Uterus (tissue), 3 donors: ENCODE measurements at regions not wholly inside any gene's neighbourhood (a gene's known extent, or its start where the extent isn't known, plus 50 kb on each side); places are given as distances from the start of the nearest gene placed in this dataset.
"Not testable (repeated sequence)": the region's sequence is repeated elsewhere in the genome, so short reads cannot be mapped to it uniquely, and the experiment has no call there.

Experiments
- DNase-seq, 2 donors: peaks; one replicate each; pipeline ENCODE4 v3.0.0-alpha.2; 2019 to 2020
- H3K27ac ChIP-seq, 2 donors: fragments of 200-600 bp; sonication (generic); 1 replicate in 1 of 2; 2 replicates in 1 of 2; pipeline ENCODE4 v1.5.1; 2016 to 2018
- H3K27me3 ChIP-seq, 2 donors: fragments of 200-600 bp; sonication (generic); one replicate each; pipeline ENCODE4 v1.5.1; 2018 to 2019; ENCODE audit warnings: control low read depth in 1 of 2
- H3K36me3 ChIP-seq, 2 donors: fragments of 200-600 bp; sonication (generic); one replicate each; pipeline ENCODE4 v1.5.1; 2019; ENCODE audit warnings: control low read depth in 1 of 2
- H3K4me1 ChIP-seq, 2 donors: fragments of 200-600 bp; sonication (generic); one replicate each; pipeline ENCODE4 v1.5.1; 2018 to 2019; ENCODE audit warnings: control low read depth in 1 of 2
- H3K4me3 ChIP-seq, 2 donors: fragments of 200-600 bp; sonication (generic); 1 replicate in 1 of 2; 2 replicates in 1 of 2; pipeline ENCODE4 v1.5.1; 2018 to 2019; ENCODE audit warnings: mild to moderate bottlenecking in 1 of 2
- H3K9me3 ChIP-seq, 2 donors: fragments of 200-600 bp; sonication (generic); one replicate each; pipeline ENCODE4 v1.5.1; 2019; ENCODE audit warnings: control low read depth in 1 of 2
- CTCF ChIP-seq, 4 experiments: fragments of 200-600 bp in 2 of 4; fragments of 450-650 bp in 2 of 4; sonication (generic) in 2 of 4; IDR thresholded peaks; one replicate each; pipeline ENCODE4 v1.5.1; 2016 to 2019; ENCODE audit warnings: antibody characterized with exemption in 4 of 4, mild to moderate bottlenecking in 2 of 4, moderate library complexity in 1 of 4
- POLR2A ChIP-seq, 2 donors: fragments of 450-650 bp; IDR thresholded peaks; one replicate each; pipeline ENCODE4 v1.6.1; 2016; ENCODE audit warnings: antibody characterized with exemption in 2 of 2, mild to moderate bottlenecking in 1 of 2, moderate library complexity in 1 of 2
- intact Hi-C: fragments of 100-400 bp; cut with DNase I; formaldehyde crosslinking; loops from one replicate; pipeline ENCODE4 v1.15.1; 2023; ENCODE audit warnings: low total_unique reads
- donor health status: DM: yes; HTN: yes; CAD: no.

GRCh38 chr1:14173598-14173997, 424.9 kb upstream of the KAZN start:
- intact Hi-C loops, result no loop called here

GRCh38 chr1:14177866-14178265, 420.6 kb upstream of the KAZN start:
- H3K36me3 ChIP-seq, H3K9me3 ChIP-seq, H3K4me1 ChIP-seq, H3K4me3 ChIP-seq, H3K27me3 ChIP-seq, H3K27ac ChIP-seq, intact Hi-C loops, DNase-seq: not testable (repeated sequence)

More at GRCh38 chr1:14173598-14173997, 424.9 kb upstream of the KAZN start:
- Histone ChIP-seq H3K27ac (no peak overlapping the region), H3K4me1 (no peaks in the 10 kb centered on the region), H3K9me3 (no peaks in the 10 kb centered on the region), H3K4me3 (no peak overlapping the region), H3K27me3 (no peaks in the 10 kb centered on the region), H3K36me3 (no peaks in the 10 kb centered on the region)
- DNase-seq, result no peak
- TF ChIP-seq CTCF (IDR thresholded peaks at IDR 0.05) (no peak), POLR2A (IDR thresholded peaks at IDR 0.05) (no peak)

DNA sequence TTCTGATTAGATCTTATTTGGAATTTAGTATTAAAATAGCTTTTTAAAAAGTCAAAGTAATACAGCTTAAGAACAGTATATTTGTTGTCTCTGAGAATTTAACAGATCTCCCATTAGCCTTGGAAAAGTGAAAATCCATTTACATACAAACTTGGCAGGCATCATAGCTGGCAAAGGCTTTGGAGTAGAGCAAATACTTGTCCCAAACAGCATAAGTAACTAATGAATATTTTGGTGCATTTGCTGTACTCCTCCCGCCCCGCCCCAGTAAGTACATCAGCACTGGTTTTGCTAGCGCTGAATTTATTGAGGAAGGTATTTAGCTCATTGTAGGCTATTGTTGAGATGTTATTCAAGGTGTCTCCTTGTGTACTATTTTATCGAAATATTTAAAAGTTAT, 417.7 kb upstream of the KAZN start:
- Histone ChIP-seq H3K36me3 (no peaks in the 10 kb centered on the region), H3K9me3 (no peaks in the 10 kb centered on the region), H3K4me3 (no peak overlapping the region), H3K27ac (no peak overlapping the region), H3K27me3 (no peaks in the 10 kb centered on the region), H3K4me1 (no peaks in the 10 kb centered on the region)
- DNase-seq, result no peak
- TF ChIP-seq POLR2A (IDR thresholded peaks at IDR 0.05) (no peak), CTCF (IDR thresholded peaks at IDR 0.05) (no peak)
- intact Hi-C loops, result no loop called here

DNA sequence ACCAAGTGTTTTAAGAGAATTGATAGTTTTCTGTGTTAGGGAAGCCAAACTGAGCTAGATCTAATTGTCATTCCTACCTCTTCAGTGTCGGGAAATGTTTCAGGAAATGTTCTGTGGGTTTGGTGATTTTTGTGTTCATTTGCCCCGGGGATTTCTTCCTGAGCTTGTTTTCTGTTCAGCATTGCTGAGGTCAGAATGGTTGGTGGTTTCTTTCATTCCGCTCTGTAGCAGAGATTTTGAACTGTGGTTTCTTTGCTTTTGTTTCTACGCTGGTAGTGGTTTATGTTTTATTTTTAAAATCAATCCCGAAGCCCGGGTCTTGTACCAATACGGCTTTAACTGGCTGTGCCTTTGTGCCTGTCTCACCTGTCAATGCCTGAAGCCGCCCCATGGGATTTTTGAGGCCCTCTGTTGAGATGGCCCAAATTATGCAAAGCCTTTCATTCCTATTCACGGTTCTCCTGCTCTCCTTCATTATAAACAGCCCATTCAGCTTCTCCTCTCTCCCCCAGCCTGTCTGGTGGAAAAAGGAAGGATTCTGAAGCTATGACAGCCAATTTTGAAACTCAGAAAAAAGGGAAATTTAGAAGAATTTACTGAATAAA, 417.2 kb upstream of the KAZN start:
- Histone ChIP-seq H3K36me3 (no peaks in the 10 kb centered on the region), H3K27ac (no peak overlapping the region), H3K4me1 (no peaks in the 10 kb centered on the region), H3K27me3 (no peaks in the 10 kb centered on the region), H3K9me3 (no peaks in the 10 kb centered on the region), H3K4me3 (no peak overlapping the region)
- intact Hi-C loops, result no loop called here
- TF ChIP-seq POLR2A (IDR thresholded peaks at IDR 0.05) (no peak), CTCF (IDR thresholded peaks at IDR 0.05) (no peak)
- DNase-seq, result no peak

DNA sequence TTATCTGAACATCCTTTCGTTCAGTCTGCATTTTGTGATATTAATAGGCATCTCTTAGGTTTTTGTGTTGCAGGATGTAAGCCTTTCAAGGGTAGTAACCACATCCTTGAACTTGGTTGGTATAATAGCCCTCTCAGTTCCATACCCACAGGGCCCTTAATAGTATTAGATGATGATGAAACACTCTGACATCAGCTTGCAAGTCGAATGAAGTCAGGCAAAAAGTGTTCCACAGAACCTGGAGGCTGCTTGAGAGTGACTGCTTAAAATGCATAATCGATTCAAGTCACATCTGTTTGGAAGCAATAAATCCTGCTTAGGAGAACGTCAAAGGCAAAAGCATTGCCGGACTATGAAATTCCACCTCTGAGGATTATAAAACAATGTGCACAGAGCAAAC, 415.6 kb upstream of the KAZN start:
- Histone ChIP-seq H3K27me3 (no peaks in the 10 kb centered on the region), H3K4me1 (no peaks in the 10 kb centered on the region), H3K27ac (no peak overlapping the region), H3K9me3 (no peaks in the 10 kb centered on the region), H3K36me3 (no peaks in the 10 kb centered on the region), H3K4me3 (no peak overlapping the region)
- intact Hi-C loops, result no loop called here
- TF ChIP-seq POLR2A (IDR thresholded peaks at IDR 0.05) (no peak), CTCF (IDR thresholded peaks at IDR 0.05) (no peak)
- DNase-seq, result no peak

GRCh38 chr1:14183329-14183728, 415.2 kb upstream of the KAZN start:
- Histone ChIP-seq H3K27me3 (no peaks in the 10 kb centered on the region), H3K36me3 (no peaks in the 10 kb centered on the region), H3K27ac (no peak overlapping the region), H3K4me1 (no peaks in the 10 kb centered on the region), H3K4me3 (no peak overlapping the region), H3K9me3 (no peaks in the 10 kb centered on the region)
- no peak for DNase-seq
- intact Hi-C loops, result no loop called here
- TF ChIP-seq CTCF (IDR thresholded peaks at IDR 0.05) (no peak), POLR2A (IDR thresholded peaks at IDR 0.05) (no peak)
